Kidney glomerular epithelial cell (primary cell): ENCODE measurements at regions not wholly inside any gene's neighbourhood (a gene's known extent, or its start where the extent isn't known, plus 50 kb on each side); places are given as distances from the start of the nearest gene placed in this dataset.

Source experiments
- DNase-seq: peaks from one replicate; lab custom pipeline; 2025; lab: John Stamatoyannopoulos, UW

- no peak for DNase-seq
These were observed 238.7 kb downstream of the RPS24 start for GRCh38 chr10:78272329-78272728.

- DNase-seq: no peak
These were observed 240.8 kb downstream of the RPS24 start for GRCh38 chr10:78274491-78274890.

- DNase-seq: no peak
These were observed 242.5 kb downstream of the RPS24 start for GRCh38 chr10:78276139-78276538.

- DNase-seq: no peak
These were observed 243.8 kb downstream of the RPS24 start for GRCh38 chr10:78277314-78278057.

- no peak for DNase-seq
These were observed 244.4 kb downstream of the RPS24 start for GRCh38 chr10:78278058-78278404.

- DNase-seq: no peak
These were observed 246.1 kb downstream of the RPS24 start for GRCh38 chr10:78279756-78280155.

GRCh38 chr10:78280604-78281003 is 246.9 kb downstream of the RPS24 start:
- no peak for DNase-seq

GRCh38 chr10:78281627-78282026 is 248.0 kb downstream of the RPS24 start:
- DNase-seq: no peak

GRCh38 chr10:78283069-78283682 is 249.5 kb downstream of the RPS24 start:
- DNase-seq: no peak

GRCh38 chr10:78284381-78284780 is 250.7 kb downstream of the RPS24 start:
- DNase-seq: no peak

GRCh38 chr10:78285226-78285625 is 251.6 kb downstream of the RPS24 start:
- DNase-seq: no peak

GRCh38 chr10:78286186-78286585 is 252.5 kb downstream of the RPS24 start:
- DNase-seq: no peak

- DNase-seq: no peak
These were observed 253.0 kb downstream of the RPS24 start for GRCh38 chr10:78286668-78287067.

- DNase-seq: no peak
These were observed 254.0 kb downstream of the RPS24 start for GRCh38 chr10:78287618-78288017.

GRCh38 chr10:78288663-78289062 is 255.0 kb downstream of the RPS24 start:
- no peak for DNase-seq

- no peak for DNase-seq
These were observed 256.6 kb downstream of the RPS24 start for GRCh38 chr10:78290131-78290750.

GRCh38 chr10:78291722-78292121 is 258.1 kb downstream of the RPS24 start:
- DNase-seq: no peak

- DNase-seq: no peak
These were observed 258.8 kb downstream of the RPS24 start for GRCh38 chr10:78292250-78292981.

- DNase-seq: no peak
These were observed 259.6 kb downstream of the RPS24 start for GRCh38 chr10:78292982-78293865.

GRCh38 chr10:78295242-78295641 is 261.6 kb downstream of the RPS24 start:
- no peak for DNase-seq

- no peak for DNase-seq
These were observed 263.1 kb downstream of the RPS24 start for GRCh38 chr10:78296785-78297184.

GRCh38 chr10:78297997-78298396 is 264.3 kb downstream of the RPS24 start:
- DNase-seq: no peak
